DMS 273 (cell line): ENCODE measurements at regions not wholly inside any gene's neighbourhood (a gene's known extent, or its start where the extent isn't known, plus 50 kb on each side); places are given as distances from the start of the nearest gene placed in this dataset.
A peak's percentile ranks its signal among the peaks of the same experiment; 100 is the strongest.
"Not testable (repeated sequence)": the region's sequence is repeated elsewhere in the genome, so short reads cannot be mapped to it uniquely, and the experiment has no call there.

Experiments
- DNase-seq: peaks from one replicate; lab custom pipeline; 2025; ENCODE audit not compliant: unreplicated experiment; lab: John Stamatoyannopoulos, UW

GRCh38 chr20:53872561-53873229 is 197.7 kb downstream of the BCAS1 start:
- peak; percentile 62 for DNase-seq

GRCh38 chr20:53872081-53872541 is 198.3 kb downstream of the BCAS1 start:
- no peak for DNase-seq

DNA sequence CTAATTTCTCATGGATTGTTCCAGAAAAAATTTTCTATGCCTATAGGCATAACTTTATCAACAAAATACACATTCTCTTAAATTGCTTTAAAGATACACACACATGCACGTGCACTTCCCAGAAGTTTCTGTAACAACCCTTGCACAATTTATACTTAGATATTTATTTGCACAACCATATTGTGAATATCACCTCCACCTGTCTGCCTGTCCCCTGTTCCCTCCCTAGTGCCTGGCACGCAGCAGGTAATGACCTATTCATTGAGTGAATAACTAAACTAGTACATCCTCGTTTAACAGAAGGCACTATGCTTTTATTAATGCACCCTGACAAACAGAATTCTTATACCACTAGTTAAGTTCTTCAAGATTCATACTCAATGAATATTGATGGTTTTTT is 198.9 kb downstream of the BCAS1 start:
- no peak for DNase-seq

DNA sequence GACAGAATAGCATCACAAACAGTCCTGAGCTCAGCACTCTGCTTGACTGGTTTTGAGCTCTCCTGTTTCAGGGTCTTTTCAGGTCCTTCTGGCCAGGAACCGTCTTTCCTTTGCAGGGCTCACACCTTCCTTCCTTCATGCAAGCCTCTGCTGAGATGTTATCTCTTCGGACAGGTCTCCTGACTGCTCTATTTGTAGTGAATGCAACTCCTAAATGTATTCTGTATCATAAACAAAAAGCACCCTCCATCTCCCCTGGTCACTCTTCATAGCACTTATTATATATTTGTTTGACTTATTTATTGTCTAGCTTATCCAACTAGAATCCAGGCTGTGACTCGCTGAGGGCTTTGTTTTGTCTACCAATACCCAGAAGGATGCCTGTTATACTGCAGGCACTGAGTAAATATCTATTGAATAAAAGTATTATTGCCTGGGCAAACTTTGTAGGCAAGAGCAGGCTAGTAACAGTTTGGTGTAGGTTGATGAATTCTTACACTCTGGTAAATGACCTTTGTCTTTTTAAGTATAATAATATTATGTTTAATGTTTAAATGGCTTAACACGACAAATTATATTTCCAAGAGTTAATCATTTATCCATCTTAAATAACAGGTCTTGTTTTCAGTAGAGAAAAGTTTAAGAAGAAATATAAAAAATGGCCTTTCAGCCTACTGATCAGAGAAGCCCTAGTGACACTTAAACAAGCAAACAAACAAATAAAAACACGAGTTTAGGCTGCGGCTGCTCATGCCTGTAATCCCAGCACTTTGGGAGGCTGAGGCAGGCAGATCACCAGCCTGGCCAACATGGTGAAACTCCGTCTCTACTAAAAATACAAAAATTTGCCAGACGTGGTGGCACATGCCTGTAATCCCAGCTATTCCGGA is 199.7 kb downstream of the BCAS1 start:
- peak; percentile 40 for DNase-seq

- peak; percentile 93 for DNase-seq
Measured at GRCh38 chr20:53869466-53870258, 200.7 kb downstream of the BCAS1 start.

- peak; percentile 29 for DNase-seq
Measured at GRCh38 chr20:53867741-53868351, 202.5 kb downstream of the BCAS1 start.

- peak; percentile 49 for DNase-seq
Measured at GRCh38 chr20:53866794-53867740, 203.3 kb downstream of the BCAS1 start.

DNA sequence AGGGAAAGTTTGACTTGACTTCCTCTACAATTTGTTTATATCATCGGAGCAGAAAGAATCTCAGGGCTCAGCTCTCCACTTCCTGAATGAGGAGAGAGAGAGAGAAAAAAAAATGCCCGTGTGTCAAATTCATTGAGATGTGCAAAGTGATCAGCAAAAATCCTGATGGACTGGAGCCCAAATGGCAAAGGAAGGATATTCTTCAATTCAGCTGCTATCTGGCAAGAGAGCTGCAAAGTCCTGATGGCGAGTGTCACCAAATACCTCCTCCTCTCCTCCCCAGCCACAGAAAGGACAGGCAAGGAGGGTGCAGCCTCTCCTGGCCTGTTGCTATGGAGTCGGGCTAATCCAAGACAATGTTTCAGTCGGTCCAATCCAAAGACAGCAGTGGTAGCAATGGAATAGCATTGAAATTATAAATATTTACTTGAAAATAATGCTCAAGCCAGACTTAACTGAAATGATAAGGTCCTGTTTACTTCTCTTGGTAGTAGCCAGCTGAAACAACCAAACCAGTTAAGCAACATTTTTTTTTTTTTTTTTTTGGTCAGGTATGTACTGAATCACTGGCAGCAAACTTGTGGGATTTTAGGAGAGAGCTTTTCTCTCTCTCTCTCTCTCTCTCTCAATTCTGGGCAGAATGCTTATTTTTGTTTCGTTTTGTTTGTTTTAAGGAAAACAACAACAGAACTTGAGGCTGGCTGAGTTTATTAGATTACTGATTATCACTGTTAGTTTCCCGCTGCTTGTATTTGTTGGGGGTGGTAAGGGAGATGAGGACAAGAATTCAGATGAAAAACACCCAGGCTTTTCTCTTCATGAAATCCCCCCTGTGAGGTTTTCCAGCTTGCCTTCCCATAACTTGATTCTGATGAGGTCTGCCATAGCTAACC is 204.2 kb downstream of the BCAS1 start:
- peak; percentile 77 for DNase-seq

- DNase-seq, result not testable (repeated sequence)
Measured at GRCh38 chr20:53864765-53865683, 205.4 kb downstream of the BCAS1 start.

GRCh38 chr20:53863923-53864641 is 206.3 kb downstream of the BCAS1 start:
- not testable (repeated sequence) for DNase-seq

DNA sequence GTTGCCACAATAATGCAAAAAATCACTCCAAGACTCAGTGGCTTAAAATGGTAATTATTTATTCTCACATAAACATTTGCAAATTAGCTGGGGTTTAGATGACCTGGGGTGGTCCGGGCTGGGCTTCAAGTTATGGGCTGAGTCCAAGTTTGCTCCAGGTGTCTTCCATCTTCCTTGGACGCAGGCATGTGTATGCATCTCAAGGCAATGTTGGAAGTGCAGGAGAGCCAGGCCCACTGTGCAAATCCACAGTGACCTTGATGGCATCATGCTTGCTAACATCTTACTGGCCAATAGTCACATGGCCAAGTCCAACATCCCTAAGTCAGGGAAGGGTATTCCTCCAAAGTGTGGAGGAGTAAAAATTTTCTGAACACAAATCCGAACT is 206.9 kb downstream of the BCAS1 start:
- DNase-seq, result not testable (repeated sequence)

DNA sequence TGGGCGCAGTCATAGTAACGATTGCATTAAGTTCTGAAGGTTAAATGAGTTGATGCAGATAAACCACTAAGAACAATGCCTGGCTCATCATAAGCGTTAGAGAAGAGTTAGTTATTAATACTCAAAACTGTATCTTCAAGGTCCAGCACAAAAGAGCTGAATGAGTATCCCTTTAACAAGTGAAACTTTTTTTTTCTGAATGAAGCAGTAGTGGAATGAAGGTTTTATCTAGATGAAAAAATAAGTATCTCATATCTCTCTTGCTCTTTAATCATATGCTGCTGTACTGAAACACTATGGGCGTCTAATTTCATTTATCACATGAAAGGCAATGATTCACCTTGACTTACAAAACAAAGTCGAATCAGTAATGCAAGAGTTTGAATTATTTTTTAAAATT is 207.4 kb downstream of the BCAS1 start:
- DNase-seq, result not testable (repeated sequence)

- DNase-seq, result not testable (repeated sequence)
Measured at GRCh38 chr20:53862490-53862889, 207.9 kb downstream of the BCAS1 start.

- DNase-seq, result not testable (repeated sequence)
Measured at GRCh38 chr20:53862136-53862397, 208.3 kb downstream of the BCAS1 start.

- peak; percentile 84 for DNase-seq
Measured at GRCh38 chr20:53859684-53860083, 210.7 kb downstream of the BCAS1 start.

- DNase-seq, result not testable (repeated sequence)
Measured at GRCh38 chr20:53859009-53859408, 211.4 kb downstream of the BCAS1 start.

DNA sequence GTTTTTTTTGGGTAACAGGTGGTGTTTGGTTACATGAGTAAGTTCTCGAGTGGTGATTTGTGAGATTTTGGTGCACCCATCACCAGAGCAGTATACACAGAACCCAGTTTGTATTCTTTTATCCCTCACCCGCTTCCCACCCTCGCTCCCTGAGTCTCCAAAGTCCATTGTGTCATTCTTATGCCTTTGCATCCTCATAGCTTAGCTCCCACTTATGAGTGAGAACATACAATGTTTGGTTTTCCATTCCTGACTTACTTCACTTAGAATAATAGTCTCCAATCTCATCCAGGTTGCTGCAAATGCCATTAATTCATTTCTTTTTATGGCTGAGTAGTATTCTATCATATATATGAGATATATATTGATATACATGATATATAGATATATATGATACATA is 211.9 kb downstream of the BCAS1 start:
- not testable (repeated sequence) for DNase-seq
